Hypothalamus (tissue), 51 donors: ENCODE measurements at regions not wholly inside any gene's neighbourhood (a gene's known extent, or its start where the extent isn't known, plus 50 kb on each side); places are given as distances from the start of the nearest gene placed in this dataset.
A peak's percentile ranks its signal among the peaks of the same experiment; 100 is the strongest.

Experiments
- DNase-seq, 51 donors: peaks; one replicate each; lab custom pipeline; 2025; lab: John Stamatoyannopoulos, UW

GRCh38 chr14:84749191-84749955 lies 780.6 kb upstream of the FLRT2 start:
- no peak for DNase-seq

- DNase-seq = no peak
These were observed 779.7 kb upstream of the FLRT2 start for GRCh38 chr14:84750284-84750683.

- DNase-seq = no peak
These were observed 779.0 kb upstream of the FLRT2 start for GRCh38 chr14:84750763-84751554.

GRCh38 chr14:84751745-84752144 lies 778.2 kb upstream of the FLRT2 start:
- no peak for DNase-seq

- DNase-seq = no peak
These were observed 769.3 kb upstream of the FLRT2 start for GRCh38 chr14:84760489-84761126.

- no peak for DNase-seq
These were observed 762.5 kb upstream of the FLRT2 start for GRCh38 chr14:84767434-84767833.

GRCh38 chr14:84770030-84770429 lies 759.9 kb upstream of the FLRT2 start:
- DNase-seq = no peak

GRCh38 chr14:84777356-84777755 lies 752.6 kb upstream of the FLRT2 start:
- no peak for DNase-seq

GRCh38 chr14:84782902-84783301 lies 747.0 kb upstream of the FLRT2 start:
- no peak for DNase-seq

- no peak for DNase-seq
These were observed 746.4 kb upstream of the FLRT2 start for GRCh38 chr14:84783511-84783910.

GRCh38 chr14:84785996-84786395 lies 743.9 kb upstream of the FLRT2 start:
- no peak for DNase-seq

GRCh38 chr14:84789012-84789411 lies 740.9 kb upstream of the FLRT2 start:
- no peak for DNase-seq

- DNase-seq = no peak
These were observed 737.1 kb upstream of the FLRT2 start for GRCh38 chr14:84792722-84793410.

GRCh38 chr14:84797326-84797725 lies 732.6 kb upstream of the FLRT2 start:
- no peak for DNase-seq

- no peak for DNase-seq
These were observed 725.5 kb upstream of the FLRT2 start for GRCh38 chr14:84804468-84804867.

GRCh38 chr14:84804895-84805294 lies 725.0 kb upstream of the FLRT2 start:
- no peak for DNase-seq

GRCh38 chr14:84806181-84806580 lies 723.8 kb upstream of the FLRT2 start:
- DNase-seq = no peak

- no peak for DNase-seq
These were observed 723.3 kb upstream of the FLRT2 start for GRCh38 chr14:84806622-84807021.

- DNase-seq = peak in 1 of 51 donors; percentile 10
These were observed 722.3 kb upstream of the FLRT2 start for GRCh38 chr14:84807673-84808072.

- no peak for DNase-seq
These were observed 720.8 kb upstream of the FLRT2 start for GRCh38 chr14:84809158-84809557.

GRCh38 chr14:84814391-84814790 lies 715.6 kb upstream of the FLRT2 start:
- DNase-seq = no peak
